ENCODE measurements at regions not wholly inside any gene's neighbourhood (a gene's known extent, or its start where the extent isn't known, plus 50 kb on each side); places are given as distances from the start of the nearest gene placed in this dataset.

- Histone ChIP-seq H4K8ac (ENCODE audit: low read depth, low read length) (no peak overlapping the region), H3K23ac (ENCODE audit: low read length) (no peak overlapping the region), H3K4me3 (ENCODE audit: low read depth, low read length) (no peak overlapping the region), H3K79me1 (ENCODE audit: low read length) (no peaks in the 10 kb centered on the region), H3K27me3 (ENCODE audit: insufficient read depth, low read length) (no peaks in the 10 kb centered on the region), H3K79me2 (ENCODE audit: control insufficient read depth, insufficient read depth, low read length, poor library complexity) (no peaks in the 10 kb centered on the region), H3K4me2 (ENCODE audit: low read length) (no peak overlapping the region), H2BK120ac (ENCODE audit: insufficient read depth, low read length, poor library complexity) (no peak overlapping the region), H3K4me1 (ENCODE audit: control insufficient read depth in 1 of 2, insufficient read depth in 2 of 2, low read length in 2 of 2) (no peaks in the 10 kb centered on the region), H2AK5ac (ENCODE audit: low read length) (no peak overlapping the region), H2BK12ac (ENCODE audit: low read length) (no peak overlapping the region), H2AFZ (ENCODE audit: insufficient read depth, low read length, poor library complexity) (no peak overlapping the region), H4K91ac (ENCODE audit: low read depth, low read length) (no peak overlapping the region), H3K4ac (ENCODE audit: low read depth, low read length) (no peak overlapping the region), H2BK5ac (ENCODE audit: low read depth, low read length, poor library complexity) (no peak overlapping the region), H3K27ac (ENCODE audit: low read depth, low read length) (no peak overlapping the region), H3K9me3 (ENCODE audit: insufficient read depth, low read depth, low read length) (no peaks in the 10 kb centered on the region), H3K9ac (ENCODE audit: low read length) (no peak overlapping the region), H3K36me3 (ENCODE audit: control insufficient read depth in 1 of 2, insufficient read depth in 2 of 2, low read length in 2 of 2) (no peaks in the 10 kb centered on the region), H3K14ac (ENCODE audit: low read length) (no peak overlapping the region), H4K12ac (ENCODE audit: low read depth, low read length) (no peak overlapping the region), H3K18ac (ENCODE audit: low read length) (no peak overlapping the region)
- WGBS (ENCODE audit: extremely low coverage, insufficient coverage, insufficient read length): no CpG with 5 or more reads among the region's 3 CpGs
- DNase-seq: no peak
These were observed 609.4 kb upstream of the HS3ST5 start for GRCh38 chr6:114952229-114952628.

- H3K27me3 ChIP-seq (ENCODE audit: insufficient read depth, low read length): no peaks in the 10 kb centered on the region
- WGBS (ENCODE audit: extremely low coverage, insufficient coverage, insufficient read length): no CpG with 5 or more reads among the region's 5 CpGs
- no peak overlapping the region for H3K4ac ChIP-seq (ENCODE audit: low read depth, low read length)
- H3K36me3 ChIP-seq (ENCODE audit: control insufficient read depth in 1 of 2, insufficient read depth in 2 of 2, low read length in 2 of 2): no peaks in the 10 kb centered on the region
- no peak overlapping the region for H2BK5ac ChIP-seq (ENCODE audit: low read depth, low read length, poor library complexity)
- no peaks in the 10 kb centered on the region for H3K79me2 ChIP-seq (ENCODE audit: control insufficient read depth, insufficient read depth, low read length, poor library complexity)
- H3K9ac ChIP-seq (ENCODE audit: low read length): no peak overlapping the region
- H2AK5ac ChIP-seq (ENCODE audit: low read length): no peak overlapping the region
- no peak overlapping the region for H4K12ac ChIP-seq (ENCODE audit: low read depth, low read length)
- no peak overlapping the region for H4K91ac ChIP-seq (ENCODE audit: low read depth, low read length)
- H3K14ac ChIP-seq (ENCODE audit: low read length): no peak overlapping the region
- no peak overlapping the region for H2BK120ac ChIP-seq (ENCODE audit: insufficient read depth, low read length, poor library complexity)
- H3K18ac ChIP-seq (ENCODE audit: low read length): no peak overlapping the region
- no peak overlapping the region for H2BK12ac ChIP-seq (ENCODE audit: low read length)
- no peak overlapping the region for H2AFZ ChIP-seq (ENCODE audit: insufficient read depth, low read length, poor library complexity)
- H3K4me1 ChIP-seq (ENCODE audit: control insufficient read depth in 1 of 2, insufficient read depth in 2 of 2, low read length in 2 of 2): no peaks in the 10 kb centered on the region
- no peak overlapping the region for H3K23ac ChIP-seq (ENCODE audit: low read length)
- H3K9me3 ChIP-seq (ENCODE audit: insufficient read depth, low read depth, low read length): no peaks in the 10 kb centered on the region
- H3K4me3 ChIP-seq (ENCODE audit: low read depth, low read length): no peak overlapping the region
- no peak for DNase-seq
- H3K27ac ChIP-seq (ENCODE audit: low read depth, low read length): no peak overlapping the region
- no peaks in the 10 kb centered on the region for H3K79me1 ChIP-seq (ENCODE audit: low read length)
- no peak overlapping the region for H3K4me2 ChIP-seq (ENCODE audit: low read length)
- no peak overlapping the region for H4K8ac ChIP-seq (ENCODE audit: low read depth, low read length)
These were observed 602.6 kb upstream of the HS3ST5 start for GRCh38 chr6:114945392-114945791.

- DNase-seq: no peak
- H4K8ac ChIP-seq (ENCODE audit: low read depth, low read length): no peak overlapping the region
- no peak overlapping the region for H3K4me2 ChIP-seq (ENCODE audit: low read length)
- H4K12ac ChIP-seq (ENCODE audit: low read depth, low read length): no peak overlapping the region
- H3K4ac ChIP-seq (ENCODE audit: low read depth, low read length): no peak overlapping the region
- H3K4me3 ChIP-seq (ENCODE audit: low read depth, low read length): no peak overlapping the region
- no peak overlapping the region for H2BK5ac ChIP-seq (ENCODE audit: low read depth, low read length, poor library complexity)
- no peak overlapping the region for H4K91ac ChIP-seq (ENCODE audit: low read depth, low read length)
- no peaks in the 10 kb centered on the region for H3K4me1 ChIP-seq (ENCODE audit: control insufficient read depth in 1 of 2, insufficient read depth in 2 of 2, low read length in 2 of 2)
- H3K79me2 ChIP-seq (ENCODE audit: control insufficient read depth, insufficient read depth, low read length, poor library complexity): no peaks in the 10 kb centered on the region
- H3K9ac ChIP-seq (ENCODE audit: low read length): no peak overlapping the region
- no peak overlapping the region for H3K27ac ChIP-seq (ENCODE audit: low read depth, low read length)
- H2BK120ac ChIP-seq (ENCODE audit: insufficient read depth, low read length, poor library complexity): no peak overlapping the region
- no peaks in the 10 kb centered on the region for H3K27me3 ChIP-seq (ENCODE audit: insufficient read depth, low read length)
- H2AK5ac ChIP-seq (ENCODE audit: low read length): no peak overlapping the region
- H2BK12ac ChIP-seq (ENCODE audit: low read length): no peak overlapping the region
- H3K36me3 ChIP-seq (ENCODE audit: control insufficient read depth in 1 of 2, insufficient read depth in 2 of 2, low read length in 2 of 2): no peaks in the 10 kb centered on the region
- no peaks in the 10 kb centered on the region for H3K79me1 ChIP-seq (ENCODE audit: low read length)
- H2AFZ ChIP-seq (ENCODE audit: insufficient read depth, low read length, poor library complexity): no peak overlapping the region
- H3K9me3 ChIP-seq (ENCODE audit: insufficient read depth, low read depth, low read length): no peaks in the 10 kb centered on the region
- H3K23ac ChIP-seq (ENCODE audit: low read length): no peak overlapping the region
- no peak overlapping the region for H3K14ac ChIP-seq (ENCODE audit: low read length)
- no peak overlapping the region for H3K18ac ChIP-seq (ENCODE audit: low read length)
These were observed 598.3 kb upstream of the HS3ST5 start for GRCh38 chr6:114941078-114941477.

- no peak overlapping the region for H2BK12ac ChIP-seq (ENCODE audit: low read length)
- WGBS (ENCODE audit: extremely low coverage, insufficient coverage, insufficient read length): no CpG with 5 or more reads among the region's 1 CpG
- no peaks in the 10 kb centered on the region for H3K79me2 ChIP-seq (ENCODE audit: control insufficient read depth, insufficient read depth, low read length, poor library complexity)
- H3K27ac ChIP-seq (ENCODE audit: low read depth, low read length): no peak overlapping the region
- no peak for DNase-seq
- H3K79me1 ChIP-seq (ENCODE audit: low read length): no peaks in the 10 kb centered on the region
- no peak overlapping the region for H3K4me3 ChIP-seq (ENCODE audit: low read depth, low read length)
- H4K12ac ChIP-seq (ENCODE audit: low read depth, low read length): no peak overlapping the region
- H3K27me3 ChIP-seq (ENCODE audit: insufficient read depth, low read length): no peaks in the 10 kb centered on the region
- no peak overlapping the region for H2AFZ ChIP-seq (ENCODE audit: insufficient read depth, low read length, poor library complexity)
- no peak overlapping the region for H3K23ac ChIP-seq (ENCODE audit: low read length)
- no peaks in the 10 kb centered on the region for H3K4me1 ChIP-seq (ENCODE audit: control insufficient read depth in 1 of 2, insufficient read depth in 2 of 2, low read length in 2 of 2)
- H4K91ac ChIP-seq (ENCODE audit: low read depth, low read length): no peak overlapping the region
- H3K14ac ChIP-seq (ENCODE audit: low read length): no peak overlapping the region
- H3K18ac ChIP-seq (ENCODE audit: low read length): no peak overlapping the region
- H3K9me3 ChIP-seq (ENCODE audit: insufficient read depth, low read depth, low read length): no peaks in the 10 kb centered on the region
- H3K9ac ChIP-seq (ENCODE audit: low read length): no peak overlapping the region
- no peak overlapping the region for H2BK5ac ChIP-seq (ENCODE audit: low read depth, low read length, poor library complexity)
- no peak overlapping the region for H4K8ac ChIP-seq (ENCODE audit: low read depth, low read length)
- no peak overlapping the region for H2BK120ac ChIP-seq (ENCODE audit: insufficient read depth, low read length, poor library complexity)
- no peak overlapping the region for H3K4ac ChIP-seq (ENCODE audit: low read depth, low read length)
- H3K4me2 ChIP-seq (ENCODE audit: low read length): no peak overlapping the region
- H3K36me3 ChIP-seq (ENCODE audit: control insufficient read depth in 1 of 2, insufficient read depth in 2 of 2, low read length in 2 of 2): no peaks in the 10 kb centered on the region
- H2AK5ac ChIP-seq (ENCODE audit: low read length): no peak overlapping the region
These were observed 597.4 kb upstream of the HS3ST5 start for GRCh38 chr6:114940181-114940580.

GRCh38 chr6:114939630-114940029 lies 596.8 kb upstream of the HS3ST5 start:
- Histone ChIP-seq H3K79me1 (ENCODE audit: low read length) (no peaks in the 10 kb centered on the region), H2BK120ac (ENCODE audit: insufficient read depth, low read length, poor library complexity) (no peak overlapping the region), H3K18ac (ENCODE audit: low read length) (no peak overlapping the region), H3K14ac (ENCODE audit: low read length) (no peak overlapping the region), H3K9ac (ENCODE audit: low read length) (no peak overlapping the region), H3K4me1 (ENCODE audit: control insufficient read depth in 1 of 2, insufficient read depth in 2 of 2, low read length in 2 of 2) (no peaks in the 10 kb centered on the region), H3K27ac (ENCODE audit: low read depth, low read length) (no peak overlapping the region), H3K4me3 (ENCODE audit: low read depth, low read length) (no peak overlapping the region), H4K12ac (ENCODE audit: low read depth, low read length) (no peak overlapping the region), H3K4me2 (ENCODE audit: low read length) (no peak overlapping the region), H2BK5ac (ENCODE audit: low read depth, low read length, poor library complexity) (no peak overlapping the region), H3K27me3 (ENCODE audit: insufficient read depth, low read length) (no peaks in the 10 kb centered on the region), H3K9me3 (ENCODE audit: insufficient read depth, low read depth, low read length) (no peaks in the 10 kb centered on the region), H2AFZ (ENCODE audit: insufficient read depth, low read length, poor library complexity) (no peak overlapping the region), H4K8ac (ENCODE audit: low read depth, low read length) (no peak overlapping the region), H3K79me2 (ENCODE audit: control insufficient read depth, insufficient read depth, low read length, poor library complexity) (no peaks in the 10 kb centered on the region), H3K23ac (ENCODE audit: low read length) (no peak overlapping the region), H3K4ac (ENCODE audit: low read depth, low read length) (no peak overlapping the region), H3K36me3 (ENCODE audit: control insufficient read depth in 1 of 2, insufficient read depth in 2 of 2, low read length in 2 of 2) (no peaks in the 10 kb centered on the region), H2BK12ac (ENCODE audit: low read length) (no peak overlapping the region), H4K91ac (ENCODE audit: low read depth, low read length) (no peak overlapping the region), H2AK5ac (ENCODE audit: low read length) (no peak overlapping the region)
- no peak for DNase-seq
- no CpG with 5 or more reads among the region's 2 CpGs for WGBS (ENCODE audit: extremely low coverage, insufficient coverage, insufficient read length)
